ENCODE measurements at regions not wholly inside any gene's neighbourhood (a gene's known extent, or its start where the extent isn't known, plus 50 kb on each side); places are given as distances from the start of the nearest gene placed in this dataset.
A peak's percentile ranks its signal among the peaks of the same experiment; 100 is the strongest.

DNA sequence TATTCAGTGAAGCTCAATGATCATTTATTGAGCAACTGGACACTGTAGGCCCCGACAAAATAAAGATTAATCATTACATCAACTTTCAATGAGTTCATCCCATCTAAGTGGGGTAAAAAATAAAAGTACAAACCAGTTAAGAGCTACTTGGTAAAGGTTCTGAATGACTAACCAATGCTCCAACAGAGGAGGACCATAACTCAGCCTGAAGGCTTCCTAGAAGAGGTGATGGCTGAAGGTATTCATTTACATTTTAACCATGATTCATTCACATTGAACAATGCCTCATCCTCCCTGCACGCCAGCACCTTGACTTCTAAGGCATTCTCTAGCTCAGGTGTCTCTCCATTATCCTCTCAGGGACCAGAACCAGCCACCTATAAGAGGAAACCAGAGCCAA lies 201.4 kb downstream of the ZNF462 start:
- TF ChIP-seq, protein P1, sequence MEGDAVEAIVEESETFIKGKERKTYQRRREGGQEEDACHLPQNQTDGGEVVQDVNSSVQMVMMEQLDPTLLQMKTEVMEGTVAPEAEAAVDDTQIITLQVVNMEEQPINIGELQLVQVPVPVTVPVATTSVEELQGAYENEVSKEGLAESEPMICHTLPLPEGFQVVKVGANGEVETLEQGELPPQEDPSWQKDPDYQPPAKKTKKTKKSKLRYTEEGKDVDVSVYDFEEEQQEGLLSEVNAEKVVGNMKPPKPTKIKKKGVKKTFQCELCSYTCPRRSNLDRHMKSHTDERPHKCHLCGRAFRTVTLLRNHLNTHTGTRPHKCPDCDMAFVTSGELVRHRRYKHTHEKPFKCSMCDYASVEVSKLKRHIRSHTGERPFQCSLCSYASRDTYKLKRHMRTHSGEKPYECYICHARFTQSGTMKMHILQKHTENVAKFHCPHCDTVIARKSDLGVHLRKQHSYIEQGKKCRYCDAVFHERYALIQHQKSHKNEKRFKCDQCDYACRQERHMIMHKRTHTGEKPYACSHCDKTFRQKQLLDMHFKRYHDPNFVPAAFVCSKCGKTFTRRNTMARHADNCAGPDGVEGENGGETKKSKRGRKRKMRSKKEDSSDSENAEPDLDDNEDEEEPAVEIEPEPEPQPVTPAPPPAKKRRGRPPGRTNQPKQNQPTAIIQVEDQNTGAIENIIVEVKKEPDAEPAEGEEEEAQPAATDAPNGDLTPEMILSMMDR (IDR thresholded peaks at IDR 0.05; ENCODE audit: control insufficient read depth, extremely low read depth, insufficient read depth): no peak
- DNase-seq (ENCODE audit: low read depth): no peak
- no peak overlapping the region for H3K4me3 ChIP-seq (ENCODE audit: low read depth, low read length)

DNA sequence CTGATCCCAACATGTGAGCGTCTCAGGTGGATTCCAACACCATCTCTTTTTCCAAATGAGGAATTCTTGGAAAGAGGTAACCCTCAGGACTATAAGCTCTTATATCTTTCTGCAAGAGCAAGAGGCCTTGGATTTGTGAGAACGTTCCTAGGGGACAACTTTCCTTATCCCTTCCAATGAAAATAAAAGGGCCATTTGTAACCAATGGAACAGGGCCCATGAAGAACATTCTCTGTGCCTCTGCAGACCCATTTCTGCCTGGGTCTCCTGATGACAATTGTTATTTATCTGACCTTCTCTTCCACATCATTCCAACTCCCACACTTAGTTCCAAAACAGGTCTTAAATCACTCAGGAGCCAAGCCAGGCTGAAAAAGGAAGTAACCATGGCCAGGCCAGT lies 202.6 kb downstream of the ZNF462 start:
- TF ChIP-seq, protein P1 (IDR thresholded peaks at IDR 0.05; ENCODE audit: control insufficient read depth, extremely low read depth, insufficient read depth): no peak
- no peak overlapping the region for H3K4me3 ChIP-seq (ENCODE audit: low read depth, low read length)
- DNase-seq (ENCODE audit: low read depth): no peak

DNA sequence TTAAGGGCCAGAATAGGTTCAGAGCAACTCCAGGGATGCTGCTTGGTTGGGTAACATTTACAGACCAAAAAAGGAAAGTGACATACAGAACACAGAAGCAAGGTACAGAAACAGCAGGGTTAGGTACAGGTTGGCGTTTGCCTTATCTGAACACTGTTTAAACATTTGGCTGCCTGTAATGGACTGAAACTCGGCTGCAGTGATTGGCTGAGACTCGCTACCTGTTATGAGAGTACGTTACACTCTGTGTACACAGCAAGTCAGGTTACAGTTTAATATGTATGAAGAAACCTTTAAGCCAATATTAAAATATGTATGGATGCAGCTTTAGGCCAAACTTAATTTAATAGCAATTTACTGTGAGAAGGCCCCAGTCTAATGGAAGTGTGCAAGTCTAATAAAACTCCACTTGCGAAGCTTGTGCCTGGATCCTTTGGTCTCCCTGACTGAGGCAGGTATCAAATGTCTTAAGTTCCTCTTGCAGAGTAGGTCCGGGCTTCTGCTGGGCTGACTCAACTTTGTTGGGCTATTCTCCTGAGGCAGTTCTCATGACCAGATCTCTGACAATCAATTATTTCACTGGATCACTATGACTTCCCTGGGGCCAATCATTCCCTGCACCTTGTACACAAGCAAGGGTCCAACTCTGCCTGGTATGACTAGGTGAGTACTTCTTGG lies 204.9 kb downstream of the ZNF462 start:
- TF ChIP-seq, protein P1 (IDR thresholded peaks at IDR 0.05; ENCODE audit: control insufficient read depth, extremely low read depth, insufficient read depth): no peak
- no peak overlapping the region for H3K4me3 ChIP-seq (ENCODE audit: low read depth, low read length)
- peak; percentile 92 for DNase-seq (ENCODE audit: low read depth)

DNA sequence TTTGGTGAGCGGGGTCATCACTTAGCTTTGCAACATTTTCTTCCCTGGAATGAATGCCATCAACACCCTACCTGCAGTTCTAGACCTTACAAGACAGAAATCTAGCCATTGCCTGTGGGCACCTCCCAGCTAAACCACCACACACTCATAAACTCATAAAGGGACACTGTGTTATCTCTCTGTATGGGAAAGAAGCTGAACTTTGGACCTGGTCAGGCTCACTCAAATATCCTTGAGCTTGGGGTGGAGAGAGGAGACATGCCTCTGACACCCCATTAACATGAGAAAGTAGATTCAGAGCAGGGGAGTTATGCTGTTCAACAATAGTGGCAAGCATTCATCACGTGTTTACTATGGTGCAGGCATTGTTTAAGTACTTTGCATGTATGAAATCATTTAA lies 205.6 kb downstream of the ZNF462 start:
- TF ChIP-seq, protein P1 (IDR thresholded peaks at IDR 0.05; ENCODE audit: control insufficient read depth, extremely low read depth, insufficient read depth): no peak
- H3K4me3 ChIP-seq (ENCODE audit: low read depth, low read length): no peak overlapping the region
- no peak for DNase-seq (ENCODE audit: low read depth)

DNA sequence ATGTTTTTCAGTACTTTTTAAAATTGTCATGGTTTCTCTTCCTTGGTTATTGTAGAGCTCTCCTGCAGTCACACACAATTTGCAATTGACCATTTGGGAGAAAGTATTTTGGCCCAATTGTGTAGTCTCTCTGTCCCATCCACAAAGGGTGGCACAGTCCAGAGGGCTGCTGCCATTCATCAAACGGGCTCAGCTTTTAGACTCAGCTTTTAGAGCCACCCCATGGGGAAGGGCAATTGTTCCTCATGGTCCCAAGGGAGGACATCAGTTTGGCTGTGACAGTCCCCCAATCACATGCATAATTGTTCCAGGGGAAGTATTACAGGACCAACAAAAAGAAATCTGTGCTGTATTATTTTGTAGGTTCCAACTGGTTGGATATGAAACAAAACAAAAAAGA lies 207.6 kb downstream of the ZNF462 start:
- DNase-seq (ENCODE audit: low read depth): no peak
- no peak overlapping the region for H3K4me3 ChIP-seq (ENCODE audit: low read depth, low read length)
- TF ChIP-seq, protein P1 (IDR thresholded peaks at IDR 0.05; ENCODE audit: control insufficient read depth, extremely low read depth, insufficient read depth): no peak

DNA sequence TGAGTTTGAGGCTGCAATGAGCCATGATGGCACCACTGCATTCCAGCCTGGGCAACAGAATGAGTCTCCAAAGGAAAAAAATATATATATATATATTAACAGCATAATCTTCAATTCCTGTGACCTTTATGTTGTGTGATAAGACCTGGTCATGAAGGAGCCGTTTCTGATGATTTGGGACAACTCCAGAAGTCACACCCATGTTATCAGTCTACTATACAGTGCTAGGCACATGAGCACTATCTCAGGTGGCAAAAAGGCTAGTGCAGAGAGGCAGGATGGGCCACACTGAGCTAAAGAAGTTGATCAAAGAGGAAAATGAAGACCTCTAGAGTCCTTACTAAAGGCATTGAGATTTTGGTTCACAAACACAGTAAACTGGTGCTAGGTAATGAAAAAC lies 205.0 kb upstream of the RAD23B start:
- no peak overlapping the region for H3K4me3 ChIP-seq (ENCODE audit: low read depth, low read length)
- DNase-seq (ENCODE audit: low read depth): no peak
- TF ChIP-seq, protein P1 (IDR thresholded peaks at IDR 0.05; ENCODE audit: control insufficient read depth, extremely low read depth, insufficient read depth): no peak

DNA sequence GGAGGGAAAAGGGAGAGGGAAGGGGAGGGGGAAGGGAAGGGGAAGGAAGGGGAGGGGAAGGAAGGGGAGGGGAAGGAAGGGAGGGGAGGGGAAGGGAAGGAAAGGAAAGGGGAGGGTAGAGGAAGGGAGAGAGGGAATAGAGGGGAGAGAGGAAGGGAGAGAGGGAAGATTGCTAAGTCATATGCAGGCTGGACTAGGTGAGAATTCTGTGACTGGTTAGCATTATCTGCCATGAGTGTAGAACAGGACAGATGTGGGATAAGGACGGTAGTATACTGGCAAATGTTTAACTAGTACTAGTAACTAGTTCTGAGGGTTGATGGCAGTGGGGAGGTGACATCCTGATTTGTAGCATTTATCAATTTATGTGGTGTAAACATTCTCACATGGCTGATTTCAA lies 203.5 kb upstream of the RAD23B start:
- no peak for DNase-seq (ENCODE audit: low read depth)
- H3K4me3 ChIP-seq (ENCODE audit: low read depth, low read length): no peak overlapping the region
- TF ChIP-seq, protein P1 (IDR thresholded peaks at IDR 0.05; ENCODE audit: control insufficient read depth, extremely low read depth, insufficient read depth): no peak
